Anterior cingulate cortex (tissue), 58 donors: ENCODE measurements at regions not wholly inside any gene's neighbourhood (a gene's known extent, or its start where the extent isn't known, plus 50 kb on each side); places are given as distances from the start of the nearest gene placed in this dataset.
"Not testable (repeated sequence)": the region's sequence is repeated elsewhere in the genome, so short reads cannot be mapped to it uniquely, and the experiment has no call there.

Source experiments
- DNase-seq, 58 donors: peaks; one replicate each; lab custom pipeline; 2025; lab: John Stamatoyannopoulos, UW

- DNase-seq = no peak
Observed at GRCh38 chr1:80640978-80641377, 1159.8 kb upstream of the ADGRL2 start.

DNA sequence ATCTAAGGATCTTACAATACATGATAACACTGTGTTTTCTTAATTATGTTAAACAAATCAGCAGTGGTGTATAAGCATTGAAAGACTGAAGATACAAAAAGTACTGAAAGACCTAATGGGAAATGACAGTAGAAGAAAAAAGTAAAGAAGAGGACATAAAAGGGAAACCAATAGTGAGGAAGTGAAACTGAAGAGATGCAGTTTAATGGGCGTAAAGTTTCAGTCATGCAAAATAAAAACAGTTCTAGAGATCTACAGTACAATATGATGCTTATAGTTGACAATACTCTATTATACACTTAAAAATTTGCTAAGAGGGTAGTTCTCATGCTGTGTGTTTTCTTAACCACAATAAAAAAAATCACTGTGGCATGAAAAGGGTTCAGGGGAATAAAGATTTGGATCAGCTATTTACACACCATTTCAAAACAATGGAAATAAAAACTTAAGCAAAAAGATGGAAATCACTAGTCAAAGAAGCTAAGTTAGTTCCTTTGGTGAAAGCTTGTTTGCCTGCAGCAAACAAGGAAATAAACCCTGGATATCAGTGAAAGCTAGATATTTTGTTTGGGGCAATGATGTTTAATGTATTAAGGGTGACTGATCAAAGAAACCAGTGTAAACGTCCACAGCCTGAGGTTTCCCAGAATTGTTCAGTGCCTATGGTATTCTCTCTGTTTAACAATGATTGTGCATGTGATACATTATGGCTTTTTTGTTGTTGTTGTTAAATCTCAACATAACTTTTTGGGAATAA is 1160.8 kb upstream of the ADGRL2 start:
- DNase-seq = no peak

DNA sequence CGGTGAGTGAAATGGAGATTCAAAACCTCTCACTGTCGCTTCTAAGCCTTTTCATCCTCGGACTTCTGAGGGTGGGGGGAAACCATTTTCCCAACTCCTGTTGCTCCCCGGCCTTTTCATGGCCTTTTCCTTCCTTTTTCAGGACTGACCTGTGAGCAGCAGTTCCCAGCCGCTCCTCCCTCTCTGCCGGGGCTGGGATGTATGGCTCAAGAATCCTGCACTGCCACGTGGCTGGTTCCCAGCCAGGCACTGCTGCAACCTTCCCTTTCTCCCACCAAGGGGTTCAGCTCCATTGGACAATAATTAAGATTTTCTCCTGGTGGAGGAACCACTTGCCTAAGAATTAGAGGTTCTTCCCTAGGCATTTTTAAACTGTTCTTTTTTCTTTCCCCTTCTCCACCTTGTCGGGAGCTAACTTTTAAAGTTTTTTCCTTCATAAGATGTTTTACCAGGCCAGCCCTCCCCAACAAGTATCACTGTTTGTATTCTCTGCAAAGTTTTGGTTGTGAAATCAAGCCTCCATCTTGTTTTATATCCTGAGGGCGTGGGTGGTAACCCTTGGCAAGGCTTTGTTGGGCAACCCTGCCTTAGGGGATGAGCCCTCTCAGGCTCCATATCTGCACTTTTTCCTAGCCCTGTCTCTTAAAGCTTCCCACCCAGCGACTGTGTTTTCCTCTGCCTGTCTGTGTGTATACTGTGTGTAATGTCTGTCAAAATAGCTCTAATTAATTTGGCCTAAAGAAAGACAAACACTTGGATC is 1166.6 kb upstream of the ADGRL2 start:
- DNase-seq = no peak

DNA sequence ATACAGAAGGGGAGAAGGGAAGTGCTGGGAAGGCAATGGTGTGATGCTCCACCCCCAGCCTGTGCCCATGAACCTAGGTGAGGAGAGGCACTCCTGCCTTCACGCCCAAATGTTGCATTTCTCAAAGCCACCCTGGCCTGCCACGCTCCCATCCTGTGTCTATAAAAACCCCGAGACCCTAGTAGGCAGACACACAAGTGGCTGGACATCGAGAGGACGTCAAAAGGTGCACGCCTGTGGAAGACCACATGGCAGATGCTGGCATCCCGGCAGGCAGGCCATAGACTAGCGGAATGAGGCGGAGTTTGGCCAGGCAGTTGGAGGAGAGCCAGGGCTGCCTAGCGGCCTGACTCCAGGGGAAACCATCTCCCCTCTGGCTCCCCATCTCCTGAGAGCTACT is 1168.5 kb upstream of the ADGRL2 start:
- DNase-seq = no peak

DNA sequence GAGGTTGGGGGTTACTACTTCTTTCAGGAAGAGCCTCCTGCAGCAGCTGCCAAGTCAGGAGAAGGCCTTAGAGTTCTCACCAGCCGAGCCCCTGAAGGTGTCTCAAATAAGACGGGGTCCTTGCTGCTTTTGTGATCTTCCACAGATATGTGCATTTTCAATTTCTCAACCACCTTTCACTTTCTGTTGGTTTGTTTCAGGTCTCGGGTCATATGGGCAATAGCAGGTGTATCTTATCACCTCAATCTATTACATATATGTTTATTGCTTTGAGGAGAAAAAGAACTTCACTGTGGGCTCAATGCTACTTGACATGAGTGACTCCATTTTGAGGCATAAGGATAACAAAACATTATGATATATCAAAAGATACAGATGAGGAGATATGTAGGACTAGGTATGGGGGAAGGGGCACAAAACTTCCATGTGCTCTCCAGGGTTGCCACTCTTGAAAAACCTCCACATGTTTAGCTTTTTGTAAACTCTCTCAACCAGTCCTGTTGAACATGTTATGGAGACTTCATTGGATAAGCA is 1171.4 kb upstream of the ADGRL2 start:
- DNase-seq = no peak

DNA sequence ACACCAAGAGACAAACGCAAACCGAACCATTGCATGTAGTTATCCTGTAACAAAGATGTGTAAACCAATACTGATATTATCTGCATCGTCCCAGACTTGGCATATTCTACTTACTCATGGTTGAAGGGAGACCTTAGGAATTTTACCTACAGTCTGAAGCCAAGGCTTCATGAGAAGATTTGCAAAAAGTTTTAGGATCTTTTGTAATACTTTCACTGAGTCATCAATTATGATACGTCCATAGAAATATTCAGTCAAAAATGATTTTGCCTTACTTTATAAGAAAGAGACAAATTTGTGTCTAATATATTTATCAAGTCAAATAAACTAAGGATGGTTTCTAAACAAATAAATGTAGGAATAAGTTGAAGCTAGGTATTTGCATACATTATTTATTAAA is 1176.1 kb upstream of the ADGRL2 start:
- no peak for DNase-seq

DNA sequence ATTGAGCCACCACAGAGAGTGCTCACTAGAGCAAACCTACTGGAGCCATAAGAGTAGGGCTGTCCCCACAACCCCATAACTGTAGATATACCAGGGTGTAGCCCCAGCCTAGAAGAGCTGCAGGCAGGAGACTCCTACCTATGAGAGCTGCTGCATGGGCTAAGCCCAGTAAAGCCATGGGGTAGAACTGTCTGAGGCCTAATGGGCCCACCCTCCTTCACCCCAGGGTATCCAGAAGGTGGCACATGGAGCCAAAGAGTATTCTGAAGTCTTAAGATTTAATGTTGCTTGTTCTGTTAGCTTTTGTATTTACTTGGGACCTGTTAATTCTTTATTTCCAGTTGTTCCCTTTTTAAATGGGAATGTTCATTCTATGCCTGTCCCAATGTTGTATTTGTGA is 1193.7 kb upstream of the ADGRL2 start:
- no peak for DNase-seq

GRCh38 chr1:80594013-80594412 is 1206.7 kb upstream of the ADGRL2 start:
- DNase-seq = no peak

DNA sequence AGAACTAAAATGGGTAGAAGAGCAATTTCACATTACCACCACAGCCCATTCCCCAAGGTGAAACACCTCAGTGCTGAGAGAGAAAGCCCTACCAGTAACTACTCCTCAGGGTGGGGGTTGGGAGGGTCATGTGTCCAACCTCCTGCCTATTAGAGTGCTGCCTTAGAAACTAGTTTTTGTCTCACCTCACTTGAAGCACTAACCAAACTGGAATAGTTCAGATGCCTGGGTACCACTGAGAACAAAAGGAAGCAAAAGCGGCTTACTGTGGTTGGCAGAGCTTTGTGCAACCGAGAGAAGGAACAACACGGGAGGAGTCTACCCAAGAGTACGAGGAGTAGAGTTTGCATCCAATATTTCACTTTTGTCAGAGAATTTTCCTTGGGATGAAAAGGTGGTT is 1207.5 kb upstream of the ADGRL2 start:
- no peak for DNase-seq

DNA sequence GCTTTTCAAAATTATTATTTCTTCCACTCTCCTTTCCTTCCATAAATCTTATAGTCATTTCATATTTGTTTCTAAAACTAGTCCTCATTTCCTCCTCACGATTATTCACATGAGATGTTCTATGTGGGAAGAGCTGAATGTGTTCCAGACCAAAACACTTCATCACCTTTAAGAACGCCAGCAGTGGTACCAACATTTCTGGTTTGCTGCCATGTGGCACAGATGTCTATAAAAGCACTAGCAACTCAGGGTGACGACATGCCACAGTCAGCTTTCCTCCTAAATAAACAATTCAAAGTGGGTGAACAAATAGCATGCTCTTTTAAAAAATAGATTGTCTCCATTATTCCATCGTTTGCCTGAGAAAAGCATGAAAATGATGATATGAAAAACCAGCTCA is 1217.8 kb upstream of the ADGRL2 start:
- DNase-seq = peak in 11 of 58 donors; percentile 0 to 42 (median 1)

DNA sequence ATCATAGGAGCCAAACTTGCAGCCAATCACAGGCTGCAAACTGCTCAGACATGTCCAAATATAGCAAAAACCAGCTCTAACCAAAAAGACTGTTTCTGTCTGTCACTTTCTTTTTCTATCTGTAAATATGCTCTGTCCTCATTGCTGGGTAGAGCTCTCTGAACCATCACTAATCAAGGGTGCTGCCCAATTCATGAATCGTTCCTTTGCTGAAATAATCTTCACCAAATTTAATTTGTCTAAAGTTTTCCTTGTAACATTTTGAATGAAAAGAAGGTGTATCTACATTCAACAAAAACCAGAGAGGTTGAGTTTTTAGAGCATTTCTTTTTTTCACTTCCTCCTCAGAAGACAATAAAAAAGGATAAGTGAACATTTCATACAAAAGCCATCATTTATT is 1221.7 kb upstream of the ADGRL2 start:
- no peak for DNase-seq

DNA sequence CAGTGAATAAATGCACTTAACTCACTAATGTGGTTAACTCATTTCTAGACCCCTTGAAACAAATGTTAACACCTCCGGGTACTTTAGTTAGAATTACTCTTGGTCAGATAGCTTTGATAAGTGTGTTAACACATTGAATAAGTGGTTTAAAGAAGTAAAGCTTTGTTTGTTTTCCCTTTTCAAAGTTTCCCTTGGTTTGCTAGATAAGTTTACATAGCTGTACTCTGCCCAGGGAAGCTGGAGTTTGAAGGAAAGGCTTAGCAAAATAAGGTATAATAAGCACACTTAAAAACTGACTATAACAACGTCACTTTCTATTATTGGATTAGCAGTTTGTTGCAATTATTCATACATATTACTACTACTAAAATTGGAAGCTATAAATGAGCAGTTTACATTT is 1233.9 kb upstream of the ADGRL2 start:
- DNase-seq = no peak

DNA sequence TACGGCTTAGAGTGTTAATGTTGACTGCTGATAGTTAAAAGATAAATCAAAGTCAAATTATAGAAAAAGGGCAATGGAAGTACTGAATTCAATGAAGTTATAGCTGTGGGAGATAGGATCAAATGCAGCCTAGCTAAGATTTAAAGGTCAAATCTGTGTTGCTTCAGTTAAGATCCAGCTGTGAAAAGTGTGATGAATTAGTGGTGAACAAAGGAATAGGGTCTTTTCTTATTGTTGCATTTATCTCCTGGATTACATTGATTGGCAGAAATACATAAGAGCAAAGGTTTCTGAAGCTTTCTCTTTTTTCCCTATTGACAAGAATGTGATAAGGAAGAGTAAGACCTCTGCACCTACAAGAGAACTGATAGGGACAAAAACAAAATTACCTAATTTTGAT is 1234.6 kb upstream of the ADGRL2 start:
- no peak for DNase-seq

DNA sequence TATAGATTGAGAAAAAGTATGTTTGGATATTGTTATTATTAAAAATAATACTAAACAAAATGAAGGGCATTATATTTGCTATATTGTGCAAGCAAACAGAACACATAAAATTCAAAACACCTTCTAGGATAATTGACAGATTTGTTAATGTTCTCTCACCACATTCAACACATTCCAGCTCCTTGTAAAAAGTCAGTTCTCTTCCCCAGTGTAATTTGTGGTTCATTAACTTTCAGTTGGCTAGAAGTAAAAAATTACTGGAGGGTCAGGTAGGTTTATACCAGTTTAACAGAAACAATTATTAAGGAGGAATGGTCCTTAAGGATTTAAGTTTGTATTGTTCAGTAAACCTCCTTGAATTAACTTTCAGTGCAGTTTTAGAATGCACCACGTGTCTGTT is 1235.3 kb upstream of the ADGRL2 start:
- DNase-seq = no peak

DNA sequence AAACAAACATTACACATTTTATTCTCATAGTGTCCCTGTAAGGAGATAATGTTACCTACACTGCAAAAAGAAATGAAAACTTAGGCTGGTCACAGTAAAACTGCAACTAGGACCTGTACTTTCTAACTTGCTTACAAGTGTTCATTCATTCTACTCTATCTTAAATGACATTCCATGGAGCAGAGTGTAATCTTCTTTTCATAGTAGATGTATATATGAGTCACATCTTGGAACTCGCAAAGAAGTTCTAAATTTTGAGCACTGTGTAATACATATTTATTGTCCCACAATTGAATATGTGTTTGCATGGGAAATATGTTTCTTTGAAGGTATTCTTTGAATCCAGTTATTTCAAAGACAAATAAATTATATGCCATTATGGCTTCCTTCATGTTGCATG is 1258.5 kb upstream of the ADGRL2 start:
- no peak for DNase-seq

DNA sequence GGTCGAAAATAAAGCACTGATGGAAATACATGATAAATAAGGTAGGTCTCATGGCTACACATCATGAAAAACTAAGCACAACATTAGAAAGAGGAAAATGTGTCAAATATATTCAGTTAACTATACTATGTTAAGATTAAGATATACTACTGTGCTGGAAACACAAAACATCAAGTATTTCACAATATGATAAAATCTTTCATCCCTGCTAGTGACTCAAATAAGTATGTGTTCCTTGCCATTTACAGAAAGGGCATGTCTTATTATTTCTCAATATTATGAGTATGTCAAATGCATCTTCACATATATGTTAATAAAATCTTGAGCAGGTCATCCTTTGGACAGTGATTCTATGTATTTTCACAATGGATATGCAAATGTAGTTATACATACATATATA is 1260.1 kb upstream of the ADGRL2 start:
- no peak for DNase-seq

DNA sequence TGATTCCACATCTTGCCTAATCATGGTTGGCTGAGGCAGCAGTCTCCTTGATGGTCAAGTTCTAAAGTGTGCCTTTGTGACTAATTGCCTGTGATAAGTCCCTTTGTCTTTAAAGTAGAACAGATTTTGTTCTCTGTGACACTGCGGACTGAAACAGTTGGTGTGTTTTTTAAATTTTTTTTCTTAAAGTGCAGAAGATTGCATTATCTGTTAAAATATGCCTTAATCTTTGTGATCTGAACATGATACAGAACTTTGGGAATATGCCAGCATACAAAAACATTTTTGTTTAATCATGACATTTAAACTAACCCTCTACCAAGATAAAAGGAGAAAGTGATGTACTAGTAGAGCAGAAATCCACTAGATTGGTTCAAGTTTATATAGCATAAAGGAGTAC is 1260.6 kb upstream of the ADGRL2 start:
- no peak for DNase-seq

- not testable (repeated sequence) for DNase-seq
Observed at GRCh38 chr1:80539298-80539697, 1261.4 kb upstream of the ADGRL2 start.

- no peak for DNase-seq
Observed at GRCh38 chr1:80536461-80536860, 1264.3 kb upstream of the ADGRL2 start.

- DNase-seq = no peak
Observed at GRCh38 chr1:80535466-80535865, 1265.3 kb upstream of the ADGRL2 start.

GRCh38 chr1:80534606-80535360 is 1266.0 kb upstream of the ADGRL2 start:
- no peak for DNase-seq
